GM21737 (cell line): ENCODE measurements at regions not wholly inside any gene's neighbourhood (a gene's known extent, or its start where the extent isn't known, plus 50 kb on each side); places are given as distances from the start of the nearest gene placed in this dataset.
"Not testable (repeated sequence)": the region's sequence is repeated elsewhere in the genome, so short reads cannot be mapped to it uniquely, and the experiment has no call there.

Source experiments
- ATAC-seq: cut with Tn5 transposase; IDR thresholded peaks from one replicate; pipeline ENCODE4 v1.9.1; 2021; ENCODE audit warnings: mild to moderate bottlenecking, moderate library complexity; ENCODE audit not compliant: unreplicated experiment

GRCh38 chr5:50583621-50584020 lies 82.8 kb upstream of the PARP8 start:
- no peak for ATAC-seq

GRCh38 chr5:50588471-50588870 lies 78.0 kb upstream of the PARP8 start:
- not testable (repeated sequence) for ATAC-seq

GRCh38 chr5:50590444-50591189 lies 75.8 kb upstream of the PARP8 start:
- ATAC-seq, result not testable (repeated sequence)

- not testable (repeated sequence) for ATAC-seq
Observed at GRCh38 chr5:50591338-50591737, 75.1 kb upstream of the PARP8 start.

GRCh38 chr5:50593681-50594080 lies 72.8 kb upstream of the PARP8 start:
- ATAC-seq, result no peak

- no peak for ATAC-seq
Observed at GRCh38 chr5:50595199-50595598, 71.2 kb upstream of the PARP8 start.

GRCh38 chr5:50601576-50601975 lies 64.9 kb upstream of the PARP8 start:
- not testable (repeated sequence) for ATAC-seq

- ATAC-seq, result no peak
Observed at GRCh38 chr5:50606179-50606578, 60.3 kb upstream of the PARP8 start.

- ATAC-seq, result not testable (repeated sequence)
Observed at GRCh38 chr5:50607456-50607855, 59.0 kb upstream of the PARP8 start.

GRCh38 chr5:50607953-50608705 lies 58.3 kb upstream of the PARP8 start:
- ATAC-seq, result not testable (repeated sequence)

- not testable (repeated sequence) for ATAC-seq
Observed at GRCh38 chr5:50613057-50613456, 53.4 kb upstream of the PARP8 start.
